ENCODE measurements at regions not wholly inside any gene's neighbourhood (a gene's known extent, or its start where the extent isn't known, plus 50 kb on each side); places are given as distances from the start of the nearest gene placed in this dataset.

GRCh38 chr18:1732143-1732542 is 827.5 kb downstream of the ADCYAP1 start:
- ATAC-seq (no peak), DNase-seq (no peak)
- no peak for TF ChIP-seq CTCF (IDR thresholded peaks at IDR 0.05)
- H3K27ac ChIP-seq, result no peak overlapping the region
- H3K27me3 ChIP-seq (ENCODE audit: insufficient read depth in 3 of 3, low read length in 2 of 3), result no peaks in the 10 kb centered on the region
- H3K9me3 ChIP-seq, result no peaks in the 10 kb centered on the region
- no peaks in the 10 kb centered on the region for H3K36me3 ChIP-seq (ENCODE audit: insufficient read depth in 1 of 2, low read depth in 1 of 2)
- H3K4me1 ChIP-seq, result no peaks in the 10 kb centered on the region
- no peak overlapping the region for H3K4me3 ChIP-seq
- 85 to 93% (median 91%) methylated on average over 3 of the region's 3 CpGs for WGBS, 3 donors
- intact Hi-C loops (cut with DNase I), result no loop called here

- H3K4me3 ChIP-seq, result no peak overlapping the region
- DNase-seq, result no peak
- TF ChIP-seq CTCF (IDR thresholded peaks at IDR 0.05), result no peak
- ATAC-seq, result no peak
- no peaks in the 10 kb centered on the region for H3K4me1 ChIP-seq
- no peaks in the 10 kb centered on the region for H3K27me3 ChIP-seq (ENCODE audit: insufficient read depth in 3 of 3, low read length in 2 of 3)
- no peak overlapping the region for H3K27ac ChIP-seq
- intact Hi-C loops (cut with DNase I), result no loop called here
- H3K36me3 ChIP-seq (ENCODE audit: insufficient read depth in 1 of 2, low read depth in 1 of 2), result no peaks in the 10 kb centered on the region
- no peaks in the 10 kb centered on the region for H3K9me3 ChIP-seq
These were observed 825.2 kb downstream of the METTL4 start for GRCh38 chr18:1746131-1746530.

- intact Hi-C loops (cut with DNase I), result no loop called here
- Histone ChIP-seq H3K27me3 (ENCODE audit: insufficient read depth in 3 of 3, low read length in 2 of 3) (no peaks in the 10 kb centered on the region), H3K36me3 (ENCODE audit: insufficient read depth in 1 of 2, low read depth in 1 of 2) (no peaks in the 10 kb centered on the region), H3K9me3 (no peaks in the 10 kb centered on the region), H3K4me1 (no peaks in the 10 kb centered on the region), H3K4me3 (no peak overlapping the region), H3K27ac (no peak overlapping the region)
- TF ChIP-seq CTCF (IDR thresholded peaks at IDR 0.05), result no peak
- DNase-seq (no peak), ATAC-seq (no peak)
- 58 to 63% (median 63%) methylated on average over 1 of the region's 1 CpG for WGBS, 3 donors
These were observed 820.1 kb downstream of the METTL4 start for GRCh38 chr18:1751249-1751648.

GRCh38 chr18:1760901-1761300 is 810.4 kb downstream of the METTL4 start:
- H3K4me3 ChIP-seq, result no peak overlapping the region
- H3K27ac ChIP-seq, result no peak overlapping the region
- DNase-seq, result no peak
- ATAC-seq, result no peak
- H3K36me3 ChIP-seq (ENCODE audit: insufficient read depth in 1 of 2, low read depth in 1 of 2), result no peaks in the 10 kb centered on the region
- no peaks in the 10 kb centered on the region for H3K4me1 ChIP-seq
- no peaks in the 10 kb centered on the region for H3K27me3 ChIP-seq (ENCODE audit: insufficient read depth in 3 of 3, low read length in 2 of 3)
- TF ChIP-seq CTCF (IDR thresholded peaks at IDR 0.05), result no peak
- intact Hi-C loops (cut with DNase I), result no loop called here
- H3K9me3 ChIP-seq, result no peaks in the 10 kb centered on the region
- 78 to 83% (median 83%) methylated on average over 3 of the region's 3 CpGs for WGBS, 3 donors

GRCh38 chr18:1774261-1774660 is 797.0 kb downstream of the METTL4 start:
- ATAC-seq, result no peak
- H3K4me3 ChIP-seq, result no peak overlapping the region
- H3K27me3 ChIP-seq (ENCODE audit: insufficient read depth in 3 of 3, low read length in 2 of 3), result no peaks in the 10 kb centered on the region
- H3K9me3 ChIP-seq, result no peaks in the 10 kb centered on the region
- no peaks in the 10 kb centered on the region for H3K36me3 ChIP-seq (ENCODE audit: insufficient read depth in 1 of 2, low read depth in 1 of 2)
- intact Hi-C loops (cut with DNase I), result no loop called here
- TF ChIP-seq CTCF (IDR thresholded peaks at IDR 0.05), result no peak
- no peaks in the 10 kb centered on the region for H3K4me1 ChIP-seq
- no peak overlapping the region for H3K27ac ChIP-seq
- DNase-seq, result no peak
- 67 to 72% (median 69%) methylated on average over 1 of the region's 1 CpG for WGBS, 3 donors
